GM06990 (cell line): ENCODE measurements at regions not wholly inside any gene's neighbourhood (a gene's known extent, or its start where the extent isn't known, plus 50 kb on each side); places are given as distances from the start of the nearest gene placed in this dataset.

Experiments used
- DNase-seq: peaks from one replicate; pipeline ENCODE4 v3.0.0-alpha.2; 2011; ENCODE audit not compliant: insufficient read length; ENCODE audit errors: extremely low read depth
- H3K27me3 ChIP-seq: replicated peaks from 2 replicates; pipeline ENCODE4 v1.6.0; 2011; ENCODE audit warnings: low read length; ENCODE audit not compliant: control insufficient read depth, insufficient read depth
- H3K36me3 ChIP-seq: 2 replicates; pipeline ENCODE4 v1.5.1; 2011; ENCODE audit warnings: low read length; ENCODE audit not compliant: control insufficient read depth, insufficient read depth
- H3K4me3 ChIP-seq: replicated peaks from 2 replicates; pipeline ENCODE4 v1.5.1; 2011; ENCODE audit warnings: low read depth, mild to moderate bottlenecking, control low read depth, low read length
- CTCF ChIP-seq: IDR thresholded peaks from 2 replicates; pipeline ENCODE4 v1.5.1; 2011; ENCODE audit warnings: low read length, control low read depth, mild to moderate bottlenecking, inconsistent platforms; ENCODE audit not compliant: insufficient read depth, poor library complexity, severe bottlenecking

GRCh38 chr7:16106300-16106699, 315.0 kb downstream of the CRPPA start:
- no peak for DNase-seq
- no peak for TF ChIP-seq CTCF
- Histone ChIP-seq H3K27me3 (no peaks in the 10 kb centered on the region), H3K4me3 (no peak overlapping the region), H3K36me3 (no peaks in the 10 kb centered on the region)

GRCh38 chr7:16099302-16099849, 322.0 kb downstream of the CRPPA start:
- no peak for TF ChIP-seq CTCF
- H3K36me3 ChIP-seq: no peaks in the 10 kb centered on the region
- DNase-seq: no peak
- no peak overlapping the region for H3K4me3 ChIP-seq
- H3K27me3 ChIP-seq: no peaks in the 10 kb centered on the region

GRCh38 chr7:16098585-16099179, 322.7 kb downstream of the CRPPA start:
- TF ChIP-seq CTCF: peak; percentile 63
- Histone ChIP-seq H3K27me3 (no peaks in the 10 kb centered on the region), H3K4me3 (no peak overlapping the region), H3K36me3 (no peaks in the 10 kb centered on the region)
- DNase-seq: no peak

- Histone ChIP-seq H3K36me3 (no peaks in the 10 kb centered on the region), H3K27me3 (no peaks in the 10 kb centered on the region), H3K4me3 (no peak overlapping the region)
- no peak for DNase-seq
- no peak for TF ChIP-seq CTCF
Measured at GRCh38 chr7:16098058-16098457, 323.3 kb downstream of the CRPPA start.

- H3K4me3 ChIP-seq: no peak overlapping the region
- H3K27me3 ChIP-seq: no peaks in the 10 kb centered on the region
- no peaks in the 10 kb centered on the region for H3K36me3 ChIP-seq
- no peak for DNase-seq
- TF ChIP-seq CTCF: no peak
Measured at GRCh38 chr7:16095171-16095950, 326.0 kb downstream of the CRPPA start.

- no peaks in the 10 kb centered on the region for H3K27me3 ChIP-seq
- H3K36me3 ChIP-seq: no peaks in the 10 kb centered on the region
- no peak overlapping the region for H3K4me3 ChIP-seq
- no peak for TF ChIP-seq CTCF
- DNase-seq: no peak
Measured at GRCh38 chr7:16094651-16095050, 326.7 kb downstream of the CRPPA start.
